Cardiac fibroblast (primary cell): ENCODE measurements at regions not wholly inside any gene's neighbourhood (a gene's known extent, or its start where the extent isn't known, plus 50 kb on each side); places are given as distances from the start of the nearest gene placed in this dataset.

Source experiments
- DNase-seq, 2 donors: peaks; one replicate each; pipeline versions ENCODE4 v3.0.0 to v3.0.0-alpha.2; 2010; ENCODE audit warnings: low read depth in 2 of 2
- H3K4me3 ChIP-seq, 2 donors: replicated peaks in 1 of 2; 1 replicate in 1 of 2; 2 replicates in 1 of 2; pipeline ENCODE4 v1.5.1; 2011; ENCODE audit warnings: low read depth in 2 of 2, low read length in 2 of 2, mild to moderate bottlenecking in 2 of 2, moderate library complexity in 1 of 2
- CTCF ChIP-seq: IDR thresholded peaks from one replicate; pipeline ENCODE4 v1.5.1; 2011; ENCODE audit warnings: low read depth, mild to moderate bottlenecking, low read length, inconsistent platforms

GRCh38 chr17:83012200-83012785 is 67.1 kb upstream of the METRNL start:
- no peak for DNase-seq
- no peak overlapping the region for H3K4me3 ChIP-seq

GRCh38 chr17:83012868-83013778 is 66.3 kb upstream of the METRNL start:
- H3K4me3 ChIP-seq, result no peak overlapping the region
- no peak for TF ChIP-seq CTCF
- peak in 1 of 2 donors; percentile 37 for DNase-seq

More at GRCh38 chr17:83012200-83012785, 67.1 kb upstream of the METRNL start:
- TF ChIP-seq CTCF, result no peak

- no peak overlapping the region for H3K4me3 ChIP-seq
- TF ChIP-seq CTCF, result no peak
Measured at GRCh38 chr17:83013779-83014117, 65.7 kb upstream of the METRNL start.

GRCh38 chr17:83014297-83014696 is 65.1 kb upstream of the METRNL start:
- H3K4me3 ChIP-seq, result no peak overlapping the region
- no peak for TF ChIP-seq CTCF
- DNase-seq, result no peak

More at GRCh38 chr17:83013779-83014117, 65.7 kb upstream of the METRNL start:
- DNase-seq, result no peak

- TF ChIP-seq CTCF, result no peak
- DNase-seq, result no peak
- H3K4me3 ChIP-seq, result no peak overlapping the region
Measured at GRCh38 chr17:83014940-83015910, 64.2 kb upstream of the METRNL start.

- H3K4me3 ChIP-seq, result no peak overlapping the region
- DNase-seq, result no peak
- no peak for TF ChIP-seq CTCF
Measured at GRCh38 chr17:83018658-83019193, 60.7 kb upstream of the METRNL start.
